ENCODE measurements at regions not wholly inside any gene's neighbourhood (a gene's known extent, or its start where the extent isn't known, plus 50 kb on each side); places are given as distances from the start of the nearest gene placed in this dataset.

DNA sequence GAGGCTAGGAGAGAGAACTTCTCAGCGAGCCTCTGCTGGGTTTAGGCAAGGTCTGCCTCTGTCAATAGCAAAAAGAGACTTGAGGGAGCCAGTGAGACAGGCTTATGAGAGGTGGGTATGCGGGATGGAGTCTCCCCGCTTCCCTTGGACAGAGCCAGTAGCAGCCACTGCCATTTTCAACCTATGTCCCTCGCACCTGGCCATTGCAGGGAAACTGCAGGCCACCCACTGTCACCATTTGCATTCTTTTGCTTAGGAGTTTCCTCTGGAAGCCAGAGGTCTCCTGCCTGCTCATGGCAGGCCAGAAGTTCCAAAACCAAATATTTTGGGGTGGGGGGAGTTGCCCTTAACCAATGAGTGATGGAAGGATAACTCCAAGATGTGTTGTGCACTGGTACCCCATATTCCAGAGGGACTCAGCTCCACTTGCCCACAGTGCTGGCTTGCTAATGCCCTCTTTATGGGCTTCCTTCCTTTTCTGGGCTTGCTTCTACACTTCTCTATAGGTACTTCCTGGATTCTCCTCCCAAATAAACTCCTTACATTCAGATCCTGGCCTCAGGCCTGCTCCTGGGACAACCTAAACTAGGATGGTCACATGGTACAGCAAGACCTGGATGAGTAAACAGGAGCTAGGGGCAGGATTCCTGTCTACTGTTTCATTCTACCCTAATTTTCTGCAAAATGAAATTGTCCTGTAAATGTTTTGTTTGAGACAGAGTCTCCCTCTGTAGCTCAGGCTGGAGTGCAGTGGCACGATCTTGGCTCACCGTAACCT lies 108.9 kb upstream of the PROK2 start:
- Mint-ChIP-seq H3K9me3 (no peaks in the 10 kb centered on the region), H3K4me1 (no peaks in the 10 kb centered on the region), H3K4me3 (no peak overlapping the region), H3K27ac (no peak overlapping the region), H3K36me3 (no peaks in the 10 kb centered on the region), H3K27me3 (ENCODE audit: low read depth) (peaks cover 19% of the 10 kb centered on the region)
- no peak for DNase-seq (ENCODE audit: low spot score in 2 of 2, unreplicated experiment in 2 of 2)
- TF ChIP-seq, protein P1, sequence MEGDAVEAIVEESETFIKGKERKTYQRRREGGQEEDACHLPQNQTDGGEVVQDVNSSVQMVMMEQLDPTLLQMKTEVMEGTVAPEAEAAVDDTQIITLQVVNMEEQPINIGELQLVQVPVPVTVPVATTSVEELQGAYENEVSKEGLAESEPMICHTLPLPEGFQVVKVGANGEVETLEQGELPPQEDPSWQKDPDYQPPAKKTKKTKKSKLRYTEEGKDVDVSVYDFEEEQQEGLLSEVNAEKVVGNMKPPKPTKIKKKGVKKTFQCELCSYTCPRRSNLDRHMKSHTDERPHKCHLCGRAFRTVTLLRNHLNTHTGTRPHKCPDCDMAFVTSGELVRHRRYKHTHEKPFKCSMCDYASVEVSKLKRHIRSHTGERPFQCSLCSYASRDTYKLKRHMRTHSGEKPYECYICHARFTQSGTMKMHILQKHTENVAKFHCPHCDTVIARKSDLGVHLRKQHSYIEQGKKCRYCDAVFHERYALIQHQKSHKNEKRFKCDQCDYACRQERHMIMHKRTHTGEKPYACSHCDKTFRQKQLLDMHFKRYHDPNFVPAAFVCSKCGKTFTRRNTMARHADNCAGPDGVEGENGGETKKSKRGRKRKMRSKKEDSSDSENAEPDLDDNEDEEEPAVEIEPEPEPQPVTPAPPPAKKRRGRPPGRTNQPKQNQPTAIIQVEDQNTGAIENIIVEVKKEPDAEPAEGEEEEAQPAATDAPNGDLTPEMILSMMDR (IDR thresholded peaks at IDR 0.05; ENCODE audit: unreplicated experiment), result no peak

DNA sequence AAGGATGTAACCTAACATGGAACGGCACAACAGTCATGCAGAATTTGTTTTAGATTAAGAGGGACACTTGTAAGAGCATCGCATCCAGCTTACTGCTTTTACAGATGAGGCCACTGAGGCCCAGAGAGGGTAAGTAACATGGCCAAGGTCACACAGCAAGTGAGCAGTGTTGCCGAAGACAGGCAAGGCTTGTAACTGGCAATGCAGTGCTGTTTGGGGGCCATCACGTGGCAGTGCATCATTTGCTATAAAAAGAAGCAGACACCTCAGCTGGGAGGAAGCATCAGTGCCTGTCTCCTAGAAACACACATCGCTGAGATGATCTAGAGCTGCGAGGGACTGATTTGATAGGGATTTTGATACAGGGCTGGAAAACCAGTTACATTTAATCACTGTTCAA lies 108.2 kb upstream of the PROK2 start:
- TF ChIP-seq, protein P1 (IDR thresholded peaks at IDR 0.05; ENCODE audit: unreplicated experiment), result no peak
- Mint-ChIP-seq H3K36me3 (no peaks in the 10 kb centered on the region), H3K4me3 (no peak overlapping the region), H3K27ac (no peak overlapping the region), H3K9me3 (no peaks in the 10 kb centered on the region), H3K4me1 (no peaks in the 10 kb centered on the region), H3K27me3 (ENCODE audit: low read depth) (peaks cover 17% of the 10 kb centered on the region)
- no peak for DNase-seq (ENCODE audit: low spot score in 2 of 2, unreplicated experiment in 2 of 2)

- no peaks in the 10 kb centered on the region for H3K4me1 Mint-ChIP-seq
- H3K27me3 Mint-ChIP-seq (ENCODE audit: low read depth), result peaks cover 13% of the 10 kb centered on the region
- no peak for DNase-seq (ENCODE audit: low spot score in 2 of 2, unreplicated experiment in 2 of 2)
- H3K36me3 Mint-ChIP-seq, result no peaks in the 10 kb centered on the region
- H3K9me3 Mint-ChIP-seq, result no peaks in the 10 kb centered on the region
- TF ChIP-seq, protein P1 (IDR thresholded peaks at IDR 0.05; ENCODE audit: unreplicated experiment), result no peak
- H3K4me3 Mint-ChIP-seq, result no peak overlapping the region
- no peak overlapping the region for H3K27ac Mint-ChIP-seq
Measured at GRCh38 chr3:71891483-71891882, 106.5 kb upstream of the PROK2 start.

GRCh38 chr3:71890356-71890931 lies 105.5 kb upstream of the PROK2 start:
- TF ChIP-seq, protein P1 (IDR thresholded peaks at IDR 0.05; ENCODE audit: unreplicated experiment), result no peak
- Mint-ChIP-seq H3K27ac (no peak overlapping the region), H3K4me1 (no peaks in the 10 kb centered on the region), H3K4me3 (no peak overlapping the region), H3K36me3 (no peaks in the 10 kb centered on the region), H3K27me3 (ENCODE audit: low read depth) (peaks cover 7% of the 10 kb centered on the region), H3K9me3 (no peaks in the 10 kb centered on the region)
- no peak for DNase-seq (ENCODE audit: low spot score in 2 of 2, unreplicated experiment in 2 of 2)

DNA sequence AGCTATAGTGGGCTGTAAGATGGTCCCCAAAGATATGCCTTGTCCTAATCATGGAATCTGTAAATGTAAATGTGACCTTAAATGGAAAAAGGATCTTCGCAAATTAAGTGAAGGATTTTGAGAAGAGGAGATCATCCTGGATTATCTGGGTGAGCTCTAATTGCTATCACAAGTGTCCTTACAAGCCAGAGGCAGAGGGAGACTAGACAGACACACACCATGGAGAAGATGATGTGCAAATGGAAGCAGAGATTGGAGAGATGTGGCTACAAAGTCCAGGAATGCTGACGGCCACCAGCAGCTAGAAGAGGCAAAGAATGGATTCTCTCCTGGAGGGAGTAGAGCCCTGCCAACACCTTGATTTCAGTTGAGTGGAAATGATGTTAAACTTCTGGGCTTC lies 102.3 kb upstream of the PROK2 start:
- no peak overlapping the region for H3K27ac Mint-ChIP-seq
- no peak for DNase-seq (ENCODE audit: low spot score in 2 of 2, unreplicated experiment in 2 of 2)
- no peaks in the 10 kb centered on the region for H3K36me3 Mint-ChIP-seq
- H3K9me3 Mint-ChIP-seq, result peaks cover 6% of the 10 kb centered on the region
- TF ChIP-seq, protein P1 (IDR thresholded peaks at IDR 0.05; ENCODE audit: unreplicated experiment), result no peak
- no peak overlapping the region for H3K4me3 Mint-ChIP-seq
- no peaks in the 10 kb centered on the region for H3K4me1 Mint-ChIP-seq
- H3K27me3 Mint-ChIP-seq (ENCODE audit: low read depth), result peaks cover 7% of the 10 kb centered on the region
